GM18873 (cell line): ENCODE measurements at regions not wholly inside any gene's neighbourhood (a gene's known extent, or its start where the extent isn't known, plus 50 kb on each side); places are given as distances from the start of the nearest gene placed in this dataset.

Experiments used
- ATAC-seq: cut with Tn5 transposase; IDR thresholded peaks from one replicate; pipeline ENCODE4 v1.9.1; 2021; ENCODE audit warnings: mild to moderate bottlenecking, moderate library complexity, moderate number of reproducible peaks; ENCODE audit not compliant: unreplicated experiment, low FRiP score

- ATAC-seq = no peak
Observed at GRCh38 chr6:163815796-163816195, 401.3 kb downstream of the QKI start.

DNA sequence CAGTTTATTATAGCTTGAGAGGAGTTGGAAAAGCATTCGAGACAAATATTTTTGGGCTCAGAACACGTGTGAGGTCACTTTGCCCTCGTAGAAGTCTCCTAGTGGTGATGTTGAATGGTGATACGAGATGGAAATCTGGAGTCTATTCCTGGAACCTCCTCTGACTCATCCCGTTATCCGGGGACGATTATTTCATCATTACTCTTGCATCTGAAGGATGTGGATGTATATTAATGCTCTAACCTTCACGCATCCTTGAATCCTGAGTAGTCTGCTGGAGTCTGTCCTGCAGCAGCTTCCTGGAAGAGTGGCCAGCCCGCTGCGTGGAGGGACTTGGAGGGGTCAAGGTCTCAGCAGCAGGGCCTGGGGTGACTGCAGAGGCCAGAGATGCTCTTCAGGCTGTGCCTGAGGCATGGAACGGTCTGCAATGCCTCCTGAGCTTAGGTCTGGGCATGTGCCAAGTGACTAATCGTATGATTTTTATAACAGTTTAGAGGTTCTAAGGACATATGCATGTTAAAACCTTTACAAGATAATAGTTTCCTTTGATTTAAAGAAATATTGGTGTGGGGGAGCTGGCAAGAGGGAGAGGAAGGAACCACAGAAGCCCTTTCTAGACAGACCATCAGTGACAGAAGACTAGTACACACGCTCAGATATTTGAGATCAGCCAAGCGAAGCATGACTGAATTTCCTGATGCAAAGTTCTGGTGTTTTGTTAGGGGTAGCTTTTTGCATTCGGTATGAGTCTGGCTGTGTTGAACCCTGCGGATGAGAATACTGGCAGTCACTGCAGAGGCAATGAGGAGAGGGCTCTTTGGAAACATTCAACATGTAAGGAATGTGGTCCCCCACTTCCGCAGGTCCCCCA is 400.2 kb downstream of the QKI start:
- ATAC-seq = no peak

DNA sequence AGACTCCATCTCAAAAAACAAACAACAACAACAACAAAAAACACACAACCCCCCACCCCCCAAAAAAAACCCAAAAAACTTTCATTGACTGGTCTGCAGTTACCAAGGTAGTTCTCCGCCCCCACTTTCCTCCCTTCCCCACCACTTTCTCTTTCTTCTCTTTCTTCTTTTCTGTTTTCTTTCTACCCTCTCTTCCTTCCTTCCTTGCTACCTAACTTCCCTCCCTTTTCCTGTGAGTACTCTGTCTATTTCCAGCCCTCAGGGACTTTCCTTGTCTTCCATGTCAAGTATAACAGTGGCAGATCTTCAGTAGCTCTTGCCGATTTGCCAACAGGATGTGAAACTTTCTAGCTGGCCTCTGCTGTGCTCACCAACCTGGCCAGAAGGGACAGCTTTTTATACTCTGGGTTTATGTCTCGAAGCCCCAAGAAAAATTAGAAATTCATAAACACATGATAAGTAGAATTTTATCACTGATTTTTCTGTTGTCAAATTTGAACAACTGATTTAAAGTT is 399.5 kb downstream of the QKI start:
- ATAC-seq = no peak

GRCh38 chr6:163811317-163811716 is 396.8 kb downstream of the QKI start:
- no peak for ATAC-seq

- ATAC-seq = no peak
Observed at GRCh38 chr6:163809364-163809763, 394.8 kb downstream of the QKI start.

DNA sequence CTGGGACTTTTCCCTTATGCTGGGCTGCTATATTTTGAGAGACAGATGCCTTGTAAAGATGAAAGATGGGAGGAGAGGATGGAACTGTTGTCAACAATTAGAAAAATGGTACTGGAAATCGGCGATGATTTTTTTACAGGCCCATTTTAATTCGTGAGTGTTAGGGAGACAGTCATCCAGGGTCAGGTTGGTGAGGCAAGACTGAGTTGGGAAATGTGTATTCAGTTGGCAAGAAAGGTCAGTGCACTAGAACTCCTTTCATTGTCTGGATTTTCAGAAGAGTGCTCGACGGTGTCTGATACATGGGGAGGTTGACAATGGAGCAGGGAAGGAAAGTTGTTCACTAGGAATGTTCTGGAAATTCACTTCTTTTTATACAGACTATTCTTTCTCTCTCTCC is 394.4 kb downstream of the QKI start:
- ATAC-seq = no peak

GRCh38 chr6:163808231-163808630 is 393.7 kb downstream of the QKI start:
- no peak for ATAC-seq

- no peak for ATAC-seq
Observed at GRCh38 chr6:163806755-163807499, 392.4 kb downstream of the QKI start.

DNA sequence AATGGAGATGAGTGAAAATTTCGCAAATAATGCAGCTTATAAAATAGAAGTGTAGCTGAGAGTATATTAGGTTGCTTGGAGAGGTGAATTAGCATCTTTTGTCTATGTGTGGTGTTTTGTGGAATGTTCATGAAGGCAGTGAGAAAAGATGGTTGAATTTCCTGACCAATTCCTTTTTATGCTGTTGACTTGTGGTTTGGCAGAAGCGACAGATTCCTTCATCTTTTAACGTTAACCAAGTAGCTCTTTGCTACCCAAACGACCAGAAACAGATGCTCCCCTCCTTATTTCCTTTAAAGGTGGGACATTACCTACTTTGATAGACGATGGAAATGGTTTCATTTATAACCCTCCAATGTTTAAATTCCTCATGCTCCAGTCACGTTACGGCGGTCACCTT is 390.5 kb downstream of the QKI start:
- ATAC-seq = no peak

DNA sequence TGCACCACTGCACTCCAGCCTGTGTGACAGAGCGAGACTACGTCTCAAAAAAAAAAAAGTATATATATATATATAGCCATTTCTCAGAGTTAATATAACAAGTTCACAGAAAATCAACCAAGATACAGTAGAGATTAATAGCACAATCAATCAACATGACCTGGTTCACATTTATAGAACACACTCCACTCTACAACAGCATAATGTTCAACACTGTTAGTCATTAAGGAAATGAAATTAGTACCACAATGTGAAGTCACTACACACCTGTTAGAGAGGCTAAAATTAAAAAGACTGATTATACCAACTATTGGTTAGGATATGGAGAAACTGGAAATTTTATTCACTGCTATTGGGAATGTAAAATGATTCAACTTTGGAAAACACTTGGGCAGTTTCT is 387.7 kb downstream of the QKI start:
- ATAC-seq = no peak

DNA sequence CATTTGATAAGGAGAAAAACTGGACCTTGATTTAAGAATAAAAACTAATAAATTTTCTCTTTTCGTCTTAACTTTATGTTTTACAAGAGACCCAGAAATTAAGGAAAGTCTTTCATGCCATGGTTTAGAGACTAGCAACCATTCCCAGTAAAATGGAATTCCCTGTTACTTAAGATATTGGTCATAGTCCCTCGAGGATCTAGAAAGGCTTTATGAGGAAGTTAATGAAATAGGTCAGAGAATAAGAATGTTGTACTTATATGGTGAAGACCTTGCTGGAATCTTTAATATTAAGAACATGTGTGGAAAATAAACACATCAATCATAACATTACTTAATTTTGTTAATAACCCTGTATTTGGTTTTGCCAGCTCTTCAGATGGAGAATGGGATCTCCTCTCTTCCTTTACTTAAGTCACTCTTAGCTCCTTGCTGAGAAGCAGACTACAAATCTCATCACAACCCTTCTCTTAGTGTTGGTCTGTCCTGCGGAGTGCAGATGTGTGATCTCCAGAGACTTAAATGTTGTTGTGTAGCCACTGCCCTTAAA is 382.9 kb downstream of the QKI start:
- no peak for ATAC-seq

GRCh38 chr6:163793011-163793983 is 378.8 kb downstream of the QKI start:
- ATAC-seq = peak; percentile 99

DNA sequence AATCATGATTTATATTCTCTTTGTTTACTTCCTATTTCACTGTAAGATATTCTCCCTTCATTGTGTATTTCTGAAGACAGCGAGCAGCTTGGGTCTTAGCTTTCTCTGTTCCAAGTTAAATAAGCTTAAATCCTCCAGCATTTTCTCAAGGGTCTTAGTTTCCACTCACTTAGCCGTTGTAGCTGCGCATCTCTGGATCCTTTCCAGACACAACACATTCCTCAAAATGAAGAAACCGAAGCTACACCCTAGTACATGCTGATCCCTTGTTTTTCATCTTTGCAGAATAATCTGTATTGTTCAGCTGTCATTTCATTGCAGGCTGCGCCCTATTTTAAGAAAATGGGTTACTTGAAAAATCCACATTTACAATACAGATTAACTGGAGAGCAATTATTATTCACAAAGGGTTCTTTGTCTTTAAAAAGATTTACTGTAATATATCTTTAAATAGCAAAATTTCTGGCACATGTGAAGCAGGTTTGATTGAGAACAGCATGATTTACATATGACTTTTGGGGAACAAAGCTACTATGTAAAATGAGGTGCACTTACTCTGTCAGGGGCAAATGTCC is 375.8 kb downstream of the QKI start:
- no peak for ATAC-seq

DNA sequence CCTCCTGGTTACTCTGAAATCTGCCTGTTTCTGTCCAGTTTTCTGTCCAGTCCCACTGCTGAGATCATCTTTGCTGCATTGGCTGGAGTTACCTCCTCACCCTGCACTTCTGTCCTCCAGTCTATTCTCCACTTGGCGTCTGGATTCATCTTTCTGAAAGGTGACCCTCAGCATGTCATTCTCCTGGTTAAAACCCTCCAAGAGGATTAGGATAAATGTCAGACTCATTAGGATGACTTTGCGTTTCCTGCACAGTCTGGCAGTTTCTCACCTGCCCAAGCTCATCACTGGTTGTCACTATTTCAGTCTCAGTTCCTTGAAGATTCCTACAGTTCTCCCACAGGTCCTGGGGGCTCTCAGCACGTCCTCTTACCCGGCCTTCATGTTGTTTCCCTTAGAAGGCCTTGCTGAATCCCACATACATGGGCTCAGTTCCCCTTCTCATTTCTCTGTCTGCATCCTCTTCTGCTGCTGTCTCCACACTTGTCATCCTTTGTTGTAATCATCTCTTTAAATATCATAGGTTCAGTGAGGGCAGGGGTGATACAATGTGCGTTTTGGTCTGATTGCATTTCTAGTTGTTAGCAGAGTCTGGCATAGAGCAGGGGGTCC is 374.8 kb downstream of the QKI start:
- ATAC-seq = no peak

DNA sequence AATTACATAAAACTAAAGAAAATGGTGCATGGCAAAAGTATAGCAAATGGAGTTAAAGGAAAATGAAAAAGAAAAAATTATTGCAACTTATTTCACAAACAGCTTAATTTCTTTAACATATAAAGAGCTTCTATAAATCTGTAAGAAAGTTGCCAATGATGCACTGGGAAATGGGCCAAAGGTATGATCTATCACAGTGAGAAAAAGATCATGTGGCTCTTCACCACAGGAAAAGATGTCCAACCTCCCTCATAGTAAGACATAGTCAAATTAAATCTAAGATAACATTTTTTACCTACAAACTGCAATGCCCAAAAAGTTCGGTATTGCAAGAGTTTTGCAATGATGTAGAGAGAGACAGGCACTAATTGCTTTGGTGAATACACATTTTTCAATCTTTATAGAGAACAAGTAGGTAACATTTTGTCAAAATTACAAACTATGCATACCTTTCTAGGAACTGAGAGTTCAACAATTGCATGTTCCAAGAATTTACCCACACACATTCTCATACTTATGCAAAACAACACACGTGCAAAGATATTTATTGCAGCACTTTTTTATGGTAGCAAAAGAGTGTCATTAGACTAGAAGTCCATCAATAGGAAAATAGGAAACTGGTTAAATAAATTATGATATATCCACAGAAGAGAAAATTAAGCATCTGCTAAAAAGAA is 372.6 kb downstream of the QKI start:
- no peak for ATAC-seq

DNA sequence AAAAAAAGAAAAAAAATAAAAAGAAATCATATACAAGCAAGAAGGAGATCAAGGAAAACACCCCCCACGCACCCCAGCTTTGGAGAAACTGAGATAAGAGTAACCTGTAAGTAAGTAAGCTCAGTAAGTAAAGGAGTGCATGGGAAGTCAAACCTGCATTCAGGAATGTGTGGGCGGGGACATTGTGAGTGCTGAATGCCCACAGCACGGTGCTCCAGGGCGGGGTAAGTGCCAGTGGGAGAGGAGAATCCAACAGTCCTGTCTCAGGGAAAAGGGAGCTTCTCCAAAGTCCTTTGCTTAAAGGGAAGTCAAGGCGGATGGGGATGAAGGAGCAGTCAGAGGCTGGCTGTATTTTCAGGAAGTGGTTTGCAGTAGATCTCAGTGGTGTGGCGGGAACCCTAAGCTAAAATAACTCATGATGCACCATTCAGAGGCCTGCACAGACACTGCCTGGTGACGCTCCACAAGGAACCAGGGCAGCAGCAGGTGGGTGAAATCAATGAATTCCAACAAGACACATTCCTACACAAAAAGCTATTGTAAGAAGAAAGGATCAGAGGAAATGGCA is 368.0 kb downstream of the QKI start:
- ATAC-seq = peak; percentile 82

GRCh38 chr6:163780994-163781393 is 366.5 kb downstream of the QKI start:
- no peak for ATAC-seq

DNA sequence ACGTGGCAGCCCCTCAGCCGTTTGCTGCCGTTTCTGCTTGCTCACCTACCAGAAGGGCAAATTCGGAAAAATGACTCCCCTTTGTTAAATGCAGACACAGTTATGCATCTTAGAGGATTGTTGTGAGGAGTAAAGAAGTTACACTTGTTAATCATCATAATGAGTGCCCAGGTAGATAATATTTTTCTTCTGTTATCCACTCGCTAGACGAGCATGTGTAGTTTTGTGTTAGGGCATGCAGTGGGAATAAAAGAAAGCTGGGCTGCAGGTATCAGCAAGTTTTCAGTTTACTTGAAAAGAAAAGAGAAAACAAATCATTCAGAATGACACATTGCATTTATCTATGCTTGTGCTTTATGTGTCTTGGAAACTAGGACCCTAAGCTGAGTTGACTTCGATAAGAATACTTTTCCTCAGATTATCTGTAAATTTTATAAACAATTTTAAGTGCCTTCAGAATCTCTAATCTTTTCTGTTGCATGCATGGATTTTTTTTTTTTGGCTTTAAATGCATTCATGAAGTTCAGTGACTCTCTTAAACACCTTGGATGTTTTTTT is 365.3 kb downstream of the QKI start:
- ATAC-seq = no peak
